Lower leg skin (tissue), 4 donors: ENCODE measurements at regions not wholly inside any gene's neighbourhood (a gene's known extent, or its start where the extent isn't known, plus 50 kb on each side); places are given as distances from the start of the nearest gene placed in this dataset.

Experiments
- DNase-seq, 2 donors: peaks; one replicate each; pipeline ENCODE4 v3.0.0-alpha.2; 2019; ENCODE audit warnings: low spot score in 2 of 2
- H3K4me3 ChIP-seq: fragments of 200-600 bp; sonication (generic); 2 replicates; pipeline ENCODE4 v1.5.1; 2017; ENCODE audit warnings: mild to moderate bottlenecking, low read depth; ENCODE audit not compliant: poor library complexity, severe bottlenecking
- CTCF ChIP-seq, 3 donors: fragments of 450-650 bp; IDR thresholded peaks; one replicate each; pipeline ENCODE4 v1.5.1; 2016; ENCODE audit warnings: antibody characterized with exemption in 3 of 3, mild to moderate bottlenecking in 3 of 3, moderate library complexity in 2 of 3
- POLR2A ChIP-seq, 2 donors: fragments of 450-650 bp; IDR thresholded peaks; one replicate each; pipeline ENCODE4 v1.6.1; 2016 to 2017; ENCODE audit warnings: antibody characterized with exemption in 2 of 2, mild to moderate bottlenecking in 1 of 2, moderate library complexity in 1 of 2
- WGBS, 2 donors: methylation state at CpG; one replicate each; pipeline ENCODE4 v1.1.5; 2018; 5-methylcytosine and 5-hydroxymethylcytosine counted together
- intact Hi-C: fragments of 100-400 bp; cut with DNase I; formaldehyde crosslinking; loops from one replicate; pipeline ENCODE4 v1.15.0; 2023; ENCODE audit warnings: low total_unique reads

- no peak for DNase-seq
- WGBS, 2 donors, result 87 to 92% methylated on average over 3 of the region's 3 CpGs
- TF ChIP-seq CTCF (IDR thresholded peaks at IDR 0.05) (no peak), POLR2A (IDR thresholded peaks at IDR 0.05) (no peak)
- intact Hi-C loops, result no loop called here
- H3K4me3 ChIP-seq, result no peak overlapping the region
Observed at GRCh38 chr2:67338601-67339233, 58.4 kb upstream of the ETAA1 start.

GRCh38 chr2:67339234-67339885, 57.8 kb upstream of the ETAA1 start:
- intact Hi-C loops, result no loop called here
- no peak overlapping the region for H3K4me3 ChIP-seq
- DNase-seq, result no peak
- no peak for TF ChIP-seq POLR2A (IDR thresholded peaks at IDR 0.05)
- TF ChIP-seq CTCF (IDR thresholded peaks at IDR 0.05), result no peak
- 74 to 80% methylated on average over 4 of the region's 4 CpGs for WGBS, 2 donors

GRCh38 chr2:67340133-67341011, 56.8 kb upstream of the ETAA1 start:
- 52 to 66% methylated on average over 7 of the region's 7 CpGs for WGBS, 2 donors
- DNase-seq, result no peak
- intact Hi-C loops, result no loop called here
- TF ChIP-seq POLR2A (IDR thresholded peaks at IDR 0.05), result no peak
- TF ChIP-seq CTCF (IDR thresholded peaks at IDR 0.05), result no peak
- H3K4me3 ChIP-seq, result no peak overlapping the region

GRCh38 chr2:67341012-67341318, 56.2 kb upstream of the ETAA1 start:
- WGBS, 2 donors, result 69 to 94% methylated on average over 1 of the region's 1 CpG
- TF ChIP-seq CTCF (IDR thresholded peaks at IDR 0.05) (no peak), POLR2A (IDR thresholded peaks at IDR 0.05) (no peak)
- intact Hi-C loops, result no loop called here
- no peak overlapping the region for H3K4me3 ChIP-seq
- DNase-seq, result no peak

GRCh38 chr2:67341336-67341735, 55.8 kb upstream of the ETAA1 start:
- H3K4me3 ChIP-seq, result no peak overlapping the region
- intact Hi-C loops, result no loop called here
- TF ChIP-seq CTCF (IDR thresholded peaks at IDR 0.05), result no peak
- no peak for TF ChIP-seq POLR2A (IDR thresholded peaks at IDR 0.05)
- 90 to 91% methylated on average over 2 of the region's 2 CpGs for WGBS, 2 donors
- no peak for DNase-seq
